ENCODE measurements at regions not wholly inside any gene's neighbourhood (a gene's known extent, or its start where the extent isn't known, plus 50 kb on each side); places are given as distances from the start of the nearest gene placed in this dataset.

GRCh38 chr18:77522051-77522675 is 272.5 kb downstream of the GALR1 start:
- no peak for DNase-seq

GRCh38 chr18:77524909-77525308 is 275.3 kb downstream of the GALR1 start:
- no peak for DNase-seq

- DNase-seq = no peak
Observed at GRCh38 chr18:77526962-77527361, 277.3 kb downstream of the GALR1 start.

- no peak for DNase-seq
Observed at GRCh38 chr18:77528872-77529271, 279.2 kb downstream of the GALR1 start.

- DNase-seq = no peak
Observed at GRCh38 chr18:77529492-77530176, 280.0 kb downstream of the GALR1 start.

GRCh38 chr18:77530732-77531131 is 281.1 kb downstream of the GALR1 start:
- DNase-seq = no peak

GRCh38 chr18:77539860-77540259 is 290.2 kb downstream of the GALR1 start:
- DNase-seq = no peak

GRCh38 chr18:77544792-77545191 is 295.1 kb downstream of the GALR1 start:
- no peak for DNase-seq

- no peak for DNase-seq
Observed at GRCh38 chr18:77547757-77548156, 298.1 kb downstream of the GALR1 start.

- DNase-seq = no peak
Observed at GRCh38 chr18:77548790-77549420, 299.3 kb downstream of the GALR1 start.

- DNase-seq = no peak
Observed at GRCh38 chr18:77550625-77551024, 301.0 kb downstream of the GALR1 start.

- no peak for DNase-seq
Observed at GRCh38 chr18:77551055-77551454, 301.4 kb downstream of the GALR1 start.

- DNase-seq = no peak
Observed at GRCh38 chr18:77552945-77553344, 303.3 kb downstream of the GALR1 start.

- DNase-seq = no peak
Observed at GRCh38 chr18:77554061-77554460, 304.4 kb downstream of the GALR1 start.

GRCh38 chr18:77557046-77557587 is 307.5 kb downstream of the GALR1 start:
- DNase-seq = no peak

GRCh38 chr18:77559274-77559910 is 309.7 kb downstream of the GALR1 start:
- DNase-seq = no peak

- DNase-seq = no peak
Observed at GRCh38 chr18:77560341-77560992, 310.8 kb downstream of the GALR1 start.

GRCh38 chr18:77566604-77567003 is 317.0 kb downstream of the GALR1 start:
- DNase-seq = no peak

- no peak for DNase-seq
Observed at GRCh38 chr18:77567205-77567604, 317.6 kb downstream of the GALR1 start.

- DNase-seq = no peak
Observed at GRCh38 chr18:77571743-77572142, 322.1 kb downstream of the GALR1 start.

- no peak for DNase-seq
Observed at GRCh38 chr18:77572537-77572936, 322.9 kb downstream of the GALR1 start.

GRCh38 chr18:77573571-77573970 is 323.9 kb downstream of the GALR1 start:
- DNase-seq = no peak

All from T-helper 2 cell (primary cell).